Endothelial cell (in vitro differentiated cells): ENCODE measurements at regions not wholly inside any gene's neighbourhood (a gene's known extent, or its start where the extent isn't known, plus 50 kb on each side); places are given as distances from the start of the nearest gene placed in this dataset.

Source experiments
- DNase-seq: peaks from one replicate; pipeline ENCODE4 v3.0.0; 2021; ENCODE audit warnings: low spot score
- H3K27ac Mint-ChIP-seq: one replicate; pipeline ENCODE4 v1.8.0; 2021; ENCODE audit warnings: mixed read lengths, inconsistent platforms; ENCODE audit not compliant: unreplicated experiment
- H3K27me3 Mint-ChIP-seq: one replicate; pipeline ENCODE4 v1.8.0; 2021; ENCODE audit warnings: mild to moderate bottlenecking, moderate library complexity, mixed read lengths, inconsistent platforms; ENCODE audit not compliant: unreplicated experiment
- H3K36me3 Mint-ChIP-seq: one replicate; pipeline ENCODE4 v1.8.0; 2021; ENCODE audit warnings: mild to moderate bottlenecking, low read depth, mixed read lengths, inconsistent platforms; ENCODE audit not compliant: unreplicated experiment
- H3K4me1 Mint-ChIP-seq: one replicate; pipeline ENCODE4 v1.8.0; 2021; ENCODE audit warnings: mild to moderate bottlenecking, mixed read lengths, inconsistent platforms; ENCODE audit not compliant: unreplicated experiment
- H3K4me3 Mint-ChIP-seq: one replicate; pipeline ENCODE4 v1.8.0; 2021; ENCODE audit warnings: mild to moderate bottlenecking, mixed read lengths, inconsistent platforms; ENCODE audit not compliant: unreplicated experiment
- H3K9me3 Mint-ChIP-seq: one replicate; pipeline ENCODE4 v1.8.0; 2021; ENCODE audit warnings: mixed read lengths, inconsistent platforms; ENCODE audit not compliant: unreplicated experiment
- CTCF ChIP-seq: fragments of 200-600 bp; sonication (generic); IDR thresholded peaks from one replicate; pipeline ENCODE4 v1.5.0; 2021; ENCODE audit warnings: antibody characterized with exemption; ENCODE audit not compliant: unreplicated experiment

DNA sequence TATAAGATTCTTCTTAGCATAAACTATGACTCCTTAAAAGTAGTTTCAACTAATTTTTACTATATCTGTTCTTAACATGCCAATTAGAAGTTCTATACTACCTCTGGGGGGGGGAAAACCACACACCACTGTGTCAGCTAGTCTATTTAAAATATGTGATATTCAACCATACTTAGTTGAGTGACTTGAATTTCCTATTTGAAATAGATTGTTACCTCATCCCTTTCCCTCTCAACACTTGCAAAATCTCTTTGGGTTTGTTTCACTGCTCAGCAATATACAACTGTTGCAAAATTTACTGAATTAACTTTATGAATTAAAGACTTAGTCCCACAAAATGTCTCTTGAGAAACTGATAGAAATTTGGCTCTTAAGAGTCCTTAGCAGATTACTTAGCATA is 151.1 kb upstream of the POU5F2 start:
- no peak for TF ChIP-seq CTCF
- no peak overlapping the region for H3K4me3 Mint-ChIP-seq
- H3K27ac Mint-ChIP-seq, result no peak overlapping the region
- H3K9me3 Mint-ChIP-seq, result no peaks in the 10 kb centered on the region
- DNase-seq, result no peak
- H3K36me3 Mint-ChIP-seq, result no peaks in the 10 kb centered on the region
- no peaks in the 10 kb centered on the region for H3K4me1 Mint-ChIP-seq
- H3K27me3 Mint-ChIP-seq, result no peaks in the 10 kb centered on the region

DNA sequence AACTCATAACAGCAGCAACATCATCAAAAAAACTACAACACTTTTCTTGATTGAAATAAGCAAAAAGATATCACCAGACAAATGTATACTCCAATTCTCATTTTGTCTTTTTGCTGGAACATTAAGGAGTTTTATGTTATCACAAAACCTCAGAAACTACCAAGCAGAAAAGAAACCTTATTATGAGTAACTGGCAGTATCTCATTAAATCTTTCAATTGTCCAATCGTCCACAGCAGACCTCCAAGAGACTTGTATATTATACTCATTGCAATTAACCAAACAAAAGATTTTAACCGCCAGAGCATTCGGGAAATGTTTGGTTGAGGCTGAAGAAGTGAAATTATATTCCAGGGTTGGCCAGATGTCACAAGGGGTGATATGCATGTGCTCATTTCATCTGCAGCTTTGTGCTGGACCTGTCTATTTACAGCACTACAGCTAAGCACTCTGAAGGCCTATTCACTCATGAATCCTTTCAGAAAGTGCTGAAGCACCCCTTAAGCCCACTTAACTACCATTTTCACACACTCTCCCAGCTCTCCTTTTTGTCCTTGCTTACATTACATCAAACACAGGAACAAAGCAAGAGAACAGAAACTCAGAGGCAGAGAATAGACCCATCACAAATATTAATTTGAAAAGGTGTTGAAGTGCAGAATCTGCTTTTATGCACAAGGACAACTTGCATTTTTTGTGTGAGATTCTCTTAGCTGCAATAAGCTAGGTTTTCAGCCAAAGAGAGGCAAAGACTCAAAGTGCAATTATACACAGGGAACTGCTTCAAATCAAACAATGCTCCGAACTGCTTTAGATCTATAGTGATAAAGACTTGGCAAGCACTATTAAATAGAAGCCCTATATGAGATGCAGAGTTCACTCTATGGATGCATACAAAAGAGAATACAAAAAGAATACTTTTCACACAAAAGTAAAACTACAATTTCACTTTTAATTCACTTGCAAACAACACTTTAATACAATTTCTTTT is 150.4 kb upstream of the POU5F2 start:
- H3K27me3 Mint-ChIP-seq, result no peaks in the 10 kb centered on the region
- no peaks in the 10 kb centered on the region for H3K36me3 Mint-ChIP-seq
- H3K9me3 Mint-ChIP-seq, result no peaks in the 10 kb centered on the region
- DNase-seq, result no peak
- no peaks in the 10 kb centered on the region for H3K4me1 Mint-ChIP-seq
- TF ChIP-seq CTCF, result no peak
- H3K4me3 Mint-ChIP-seq, result no peak overlapping the region
- H3K27ac Mint-ChIP-seq, result no peak overlapping the region

- Mint-ChIP-seq H3K27me3 (no peaks in the 10 kb centered on the region), H3K27ac (no peak overlapping the region), H3K9me3 (no peaks in the 10 kb centered on the region), H3K4me1 (no peaks in the 10 kb centered on the region), H3K36me3 (no peaks in the 10 kb centered on the region), H3K4me3 (no peak overlapping the region)
- DNase-seq, result no peak
- no peak for TF ChIP-seq CTCF
Observed at GRCh38 chr5:93890657-93891056, 149.3 kb upstream of the POU5F2 start.

DNA sequence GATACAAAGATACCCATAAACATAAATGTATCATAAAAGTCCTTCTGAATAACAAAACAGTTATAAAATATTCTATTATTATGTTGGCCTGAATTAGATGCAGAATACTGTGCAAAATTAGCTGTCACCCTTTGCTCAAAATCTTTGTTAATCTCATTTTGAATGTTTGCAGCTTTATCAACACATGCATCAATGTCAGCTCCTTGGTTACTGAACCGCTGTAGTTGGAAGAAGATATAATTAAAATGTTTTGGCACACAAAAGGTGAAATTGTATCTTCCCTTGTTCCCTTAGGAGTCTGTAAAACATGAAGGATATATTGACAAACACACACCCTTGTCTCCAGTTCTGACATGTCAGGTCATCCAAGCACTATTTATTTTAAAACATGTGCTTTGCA is 146.3 kb upstream of the POU5F2 start:
- no peak for DNase-seq
- H3K4me1 Mint-ChIP-seq, result peaks cover 5% of the 10 kb centered on the region
- H3K9me3 Mint-ChIP-seq, result no peaks in the 10 kb centered on the region
- TF ChIP-seq CTCF, result no peak
- no peak overlapping the region for H3K4me3 Mint-ChIP-seq
- H3K36me3 Mint-ChIP-seq, result no peaks in the 10 kb centered on the region
- no peak overlapping the region for H3K27ac Mint-ChIP-seq
- H3K27me3 Mint-ChIP-seq, result no peaks in the 10 kb centered on the region

DNA sequence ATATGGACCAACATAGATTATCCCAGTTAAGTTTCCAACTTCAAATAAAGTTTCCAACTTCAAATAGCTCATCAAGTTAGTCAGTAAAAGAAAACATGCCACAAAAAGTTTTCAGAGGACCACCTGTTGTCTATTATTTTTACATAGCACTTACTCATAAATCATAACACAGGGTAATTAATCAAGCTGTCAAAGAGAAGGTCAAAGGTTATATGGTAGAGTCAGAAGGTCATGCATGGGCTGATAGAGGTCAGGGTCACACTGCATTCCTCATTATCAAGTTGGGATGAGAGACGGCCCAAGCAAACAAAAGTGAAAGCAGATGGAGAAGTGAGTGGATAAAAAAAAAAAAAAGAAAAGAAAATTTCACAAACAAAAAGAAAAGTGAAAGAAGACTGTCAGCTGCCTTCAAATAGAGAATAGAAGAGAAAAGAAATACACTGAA is 145.5 kb upstream of the POU5F2 start:
- no peak for DNase-seq
- peaks cover 5% of the 10 kb centered on the region for H3K4me1 Mint-ChIP-seq
- TF ChIP-seq CTCF, result no peak

More for the DNA sequence above, 145.5 kb upstream of the POU5F2 start:
- Mint-ChIP-seq H3K4me3 (no peak overlapping the region), H3K9me3 (no peaks in the 10 kb centered on the region), H3K36me3 (no peaks in the 10 kb centered on the region), H3K27me3 (no peaks in the 10 kb centered on the region), H3K27ac (no peak overlapping the region)
